ENCODE measurements at regions not wholly inside any gene's neighbourhood (a gene's known extent, or its start where the extent isn't known, plus 50 kb on each side); places are given as distances from the start of the nearest gene placed in this dataset.
"Not testable (repeated sequence)": the region's sequence is repeated elsewhere in the genome, so short reads cannot be mapped to it uniquely, and the experiment has no call there.

DNA sequence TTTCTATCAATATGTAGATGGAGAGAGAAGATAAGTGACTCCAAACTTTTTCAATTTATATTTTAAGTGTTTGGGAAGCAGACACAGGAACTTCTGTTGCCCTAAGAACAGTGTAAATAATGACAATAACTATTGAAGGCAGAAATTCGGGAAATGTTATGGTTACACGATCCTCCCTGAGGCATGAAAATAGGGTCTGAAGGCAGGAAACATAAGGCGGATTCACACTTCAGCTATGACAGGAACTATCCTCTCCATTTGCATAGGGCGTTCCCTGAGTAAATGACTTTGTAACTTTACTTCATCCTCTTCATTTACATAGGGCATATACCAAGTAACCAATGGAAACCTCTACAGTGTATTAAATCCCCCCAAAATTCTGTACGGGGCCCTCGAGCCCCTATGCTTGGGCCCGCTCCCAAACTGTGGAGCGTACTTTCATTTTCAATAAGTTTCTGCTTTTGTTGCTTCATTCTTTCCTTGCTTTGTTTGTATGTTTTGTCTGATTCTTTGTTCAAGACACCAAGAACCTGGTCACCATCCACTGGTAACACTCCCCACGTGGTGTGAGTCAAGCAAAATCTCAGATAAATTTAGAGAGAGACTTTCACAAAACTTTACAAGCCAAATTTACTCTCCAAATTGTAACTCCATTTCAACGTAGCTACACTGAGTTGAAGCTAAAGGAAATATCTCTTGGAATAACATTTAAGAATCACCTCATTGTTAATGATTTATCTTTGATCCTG lies 2504.3 kb downstream of the ARAP2 start:
- TF ChIP-seq, protein P1, sequence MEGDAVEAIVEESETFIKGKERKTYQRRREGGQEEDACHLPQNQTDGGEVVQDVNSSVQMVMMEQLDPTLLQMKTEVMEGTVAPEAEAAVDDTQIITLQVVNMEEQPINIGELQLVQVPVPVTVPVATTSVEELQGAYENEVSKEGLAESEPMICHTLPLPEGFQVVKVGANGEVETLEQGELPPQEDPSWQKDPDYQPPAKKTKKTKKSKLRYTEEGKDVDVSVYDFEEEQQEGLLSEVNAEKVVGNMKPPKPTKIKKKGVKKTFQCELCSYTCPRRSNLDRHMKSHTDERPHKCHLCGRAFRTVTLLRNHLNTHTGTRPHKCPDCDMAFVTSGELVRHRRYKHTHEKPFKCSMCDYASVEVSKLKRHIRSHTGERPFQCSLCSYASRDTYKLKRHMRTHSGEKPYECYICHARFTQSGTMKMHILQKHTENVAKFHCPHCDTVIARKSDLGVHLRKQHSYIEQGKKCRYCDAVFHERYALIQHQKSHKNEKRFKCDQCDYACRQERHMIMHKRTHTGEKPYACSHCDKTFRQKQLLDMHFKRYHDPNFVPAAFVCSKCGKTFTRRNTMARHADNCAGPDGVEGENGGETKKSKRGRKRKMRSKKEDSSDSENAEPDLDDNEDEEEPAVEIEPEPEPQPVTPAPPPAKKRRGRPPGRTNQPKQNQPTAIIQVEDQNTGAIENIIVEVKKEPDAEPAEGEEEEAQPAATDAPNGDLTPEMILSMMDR (conservative IDR thresholded peaks at IDR 0.05): no peak

DNA sequence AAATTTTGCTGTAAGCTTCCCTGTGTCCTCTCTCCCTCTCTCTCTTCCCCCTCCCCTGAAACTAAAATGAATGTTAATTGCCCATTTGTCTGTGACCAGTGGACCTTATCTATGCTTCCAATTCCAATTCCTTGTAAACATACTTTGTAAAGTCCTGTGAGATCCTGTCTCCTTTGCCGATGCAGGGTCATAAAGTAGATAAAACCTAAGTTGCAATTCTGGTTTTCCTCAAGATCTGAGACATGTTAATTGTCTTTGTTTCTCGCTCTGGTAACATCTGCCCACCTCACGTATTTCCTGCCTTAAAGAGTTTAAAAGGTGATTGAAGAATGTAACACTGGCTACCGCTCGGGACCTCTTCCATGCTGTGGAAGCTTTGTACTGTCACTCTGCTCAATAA lies 2503.4 kb downstream of the ARAP2 start:
- H3K9me3 Mint-ChIP-seq; DNase-seq (ENCODE audit: extremely low spot score, unreplicated experiment); H3K27me3 Mint-ChIP-seq; H3K4me1 Mint-ChIP-seq (ENCODE audit: unreplicated experiment); H3K27ac Mint-ChIP-seq; H3K4me3 Mint-ChIP-seq; H3K36me3 Mint-ChIP-seq: not testable (repeated sequence)

More for the DNA sequence above, 2504.3 kb downstream of the ARAP2 start:
- H3K4me3 Mint-ChIP-seq: no peak overlapping the region
- H3K9me3 Mint-ChIP-seq: no peaks in the 10 kb centered on the region
- H3K27me3 Mint-ChIP-seq: no peaks in the 10 kb centered on the region
- no peak overlapping the region for H3K27ac Mint-ChIP-seq
- H3K4me1 Mint-ChIP-seq (ENCODE audit: unreplicated experiment): no peaks in the 10 kb centered on the region
- H3K36me3 Mint-ChIP-seq: no peaks in the 10 kb centered on the region
- no peak for DNase-seq (ENCODE audit: extremely low spot score, unreplicated experiment)

DNA sequence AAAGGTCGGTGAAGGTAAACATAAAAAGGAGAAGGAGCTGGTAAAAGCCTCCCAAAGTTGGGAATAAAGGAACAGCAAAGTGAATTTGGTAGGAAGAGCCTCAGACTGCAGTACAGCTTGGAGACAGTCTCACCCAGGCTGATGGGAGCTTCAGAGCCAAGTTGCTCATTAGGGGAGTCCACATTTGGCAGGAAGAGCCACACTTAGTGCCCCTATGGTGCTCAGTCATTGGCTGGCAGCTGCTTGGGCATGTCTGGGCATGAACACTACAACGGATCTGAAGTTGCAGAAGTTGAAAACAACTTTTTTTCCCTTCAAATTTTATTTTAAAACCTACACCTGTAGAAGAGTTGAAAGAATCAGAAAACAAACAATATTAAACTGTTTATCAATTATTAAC lies 2497.3 kb downstream of the ARAP2 start:
- no peak overlapping the region for H3K27ac Mint-ChIP-seq
- peaks cover 9% of the 10 kb centered on the region for H3K4me1 Mint-ChIP-seq (ENCODE audit: unreplicated experiment)
- H3K4me3 Mint-ChIP-seq: no peak overlapping the region
- no peaks in the 10 kb centered on the region for H3K36me3 Mint-ChIP-seq
- TF ChIP-seq, protein P1 (conservative IDR thresholded peaks at IDR 0.05): no peak
- DNase-seq (ENCODE audit: extremely low spot score, unreplicated experiment): no peak
- no peaks in the 10 kb centered on the region for H3K27me3 Mint-ChIP-seq
- peaks cover 4% of the 10 kb centered on the region for H3K9me3 Mint-ChIP-seq

DNA sequence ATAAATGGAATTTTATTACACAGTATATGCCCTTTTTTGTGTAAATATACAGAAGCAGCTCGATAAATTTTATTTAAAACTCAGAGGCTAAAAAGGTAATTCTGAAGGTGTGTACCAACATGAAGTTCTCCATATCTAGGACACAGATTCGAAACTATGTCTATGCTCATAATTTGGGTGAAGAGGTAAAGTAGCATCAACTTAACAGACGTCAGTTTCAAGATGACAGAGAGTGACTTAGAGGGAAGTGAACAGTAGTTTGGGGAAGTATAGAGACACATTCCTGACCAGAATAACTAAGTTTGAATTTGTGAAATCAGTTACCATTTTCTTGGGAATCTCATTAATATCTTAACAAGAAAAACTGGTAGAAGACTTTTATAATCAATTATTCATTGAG lies 2493.3 kb downstream of the ARAP2 start:
- Mint-ChIP-seq H3K36me3 (no peaks in the 10 kb centered on the region), H3K27ac (no peak overlapping the region), H3K27me3 (no peaks in the 10 kb centered on the region), H3K9me3 (peaks cover 4% of the 10 kb centered on the region), H3K4me1 (ENCODE audit: unreplicated experiment) (peaks cover 9% of the 10 kb centered on the region), H3K4me3 (no peak overlapping the region)
- TF ChIP-seq, protein P1 (conservative IDR thresholded peaks at IDR 0.05): no peak
- no peak for DNase-seq (ENCODE audit: extremely low spot score, unreplicated experiment)

DNA sequence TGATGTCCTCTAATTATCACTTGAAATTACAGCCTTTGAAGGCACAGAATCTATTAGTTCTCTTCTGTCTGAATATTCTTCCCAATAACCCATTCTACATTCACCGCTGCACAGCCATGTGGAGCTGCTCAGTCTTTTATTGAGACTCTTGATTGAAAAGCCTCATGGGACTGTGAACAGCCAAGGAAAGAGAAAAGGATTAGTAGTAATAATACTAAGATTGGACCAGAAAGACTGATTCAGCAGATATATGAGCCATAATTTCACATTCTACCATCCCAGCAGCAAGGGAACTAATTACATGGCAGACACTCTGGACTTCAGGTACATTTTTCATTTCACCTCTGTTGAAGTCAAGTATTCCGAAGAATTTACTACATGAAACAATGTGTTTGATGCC lies 2471.7 kb downstream of the ARAP2 start:
- Mint-ChIP-seq H3K4me1 (ENCODE audit: unreplicated experiment) (no peaks in the 10 kb centered on the region), H3K4me3 (no peak overlapping the region), H3K9me3 (no peaks in the 10 kb centered on the region), H3K27me3 (no peaks in the 10 kb centered on the region), H3K36me3 (no peaks in the 10 kb centered on the region), H3K27ac (no peak overlapping the region)
- TF ChIP-seq, protein P1 (conservative IDR thresholded peaks at IDR 0.05): no peak
- DNase-seq (ENCODE audit: extremely low spot score, unreplicated experiment): no peak

DNA sequence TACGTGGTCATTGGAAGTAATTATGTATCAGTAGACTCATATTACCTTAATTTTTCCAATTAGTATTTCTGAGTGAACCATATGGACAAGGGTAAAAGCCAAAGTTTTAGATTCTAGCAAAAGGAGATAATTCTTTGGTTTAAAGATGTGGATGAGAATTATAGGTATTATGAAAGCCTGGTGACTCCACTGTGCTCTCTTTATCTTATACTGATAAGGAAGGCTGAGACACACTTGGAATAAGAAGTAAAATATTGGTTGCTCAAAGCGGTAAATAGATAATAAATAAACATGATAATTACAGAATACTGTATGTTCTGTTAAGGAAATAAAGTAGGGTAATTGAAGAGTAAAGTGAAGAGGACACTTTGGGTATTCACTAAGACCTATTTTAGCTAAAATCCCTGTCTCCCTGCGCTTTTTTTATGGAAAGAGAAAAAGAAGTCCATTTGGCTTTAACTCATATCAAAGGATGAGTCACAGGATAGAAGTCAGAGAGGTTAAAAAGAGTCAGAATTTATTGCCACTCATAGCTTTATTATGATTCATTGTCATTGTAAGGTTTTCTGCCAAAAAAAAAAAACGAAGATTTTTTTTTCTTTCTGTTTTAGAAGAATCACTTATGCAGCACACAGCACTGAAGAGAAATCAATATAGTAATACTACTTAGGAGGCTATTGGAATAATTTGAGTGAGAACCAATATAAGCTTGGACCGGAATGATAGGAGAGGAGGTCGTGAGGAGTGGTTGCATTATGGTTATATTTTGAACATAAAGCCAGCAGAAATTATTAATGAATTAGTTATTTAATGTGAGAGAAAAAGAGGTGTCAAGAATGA lies 2463.1 kb downstream of the ARAP2 start:
- no peaks in the 10 kb centered on the region for H3K4me1 Mint-ChIP-seq (ENCODE audit: unreplicated experiment)
- TF ChIP-seq, protein P1 (conservative IDR thresholded peaks at IDR 0.05): no peak
- H3K4me3 Mint-ChIP-seq: no peak overlapping the region
- H3K27ac Mint-ChIP-seq: no peak overlapping the region
- no peaks in the 10 kb centered on the region for H3K27me3 Mint-ChIP-seq
- no peak for DNase-seq (ENCODE audit: extremely low spot score, unreplicated experiment)
- no peaks in the 10 kb centered on the region for H3K9me3 Mint-ChIP-seq
- H3K36me3 Mint-ChIP-seq: no peaks in the 10 kb centered on the region

Measured in type B pancreatic cell (in vitro differentiated cells).